HG02970 (cell line): ENCODE measurements at regions not wholly inside any gene's neighbourhood (a gene's known extent, or its start where the extent isn't known, plus 50 kb on each side); places are given as distances from the start of the nearest gene placed in this dataset.

ENCODE experiments used
- ATAC-seq: cut with Tn5 transposase; IDR thresholded peaks from one replicate; pipeline ENCODE4 v1.9.1; 2021; ENCODE audit warnings: mild to moderate bottlenecking, moderate library complexity, moderate number of reproducible peaks; ENCODE audit not compliant: unreplicated experiment, low FRiP score

DNA sequence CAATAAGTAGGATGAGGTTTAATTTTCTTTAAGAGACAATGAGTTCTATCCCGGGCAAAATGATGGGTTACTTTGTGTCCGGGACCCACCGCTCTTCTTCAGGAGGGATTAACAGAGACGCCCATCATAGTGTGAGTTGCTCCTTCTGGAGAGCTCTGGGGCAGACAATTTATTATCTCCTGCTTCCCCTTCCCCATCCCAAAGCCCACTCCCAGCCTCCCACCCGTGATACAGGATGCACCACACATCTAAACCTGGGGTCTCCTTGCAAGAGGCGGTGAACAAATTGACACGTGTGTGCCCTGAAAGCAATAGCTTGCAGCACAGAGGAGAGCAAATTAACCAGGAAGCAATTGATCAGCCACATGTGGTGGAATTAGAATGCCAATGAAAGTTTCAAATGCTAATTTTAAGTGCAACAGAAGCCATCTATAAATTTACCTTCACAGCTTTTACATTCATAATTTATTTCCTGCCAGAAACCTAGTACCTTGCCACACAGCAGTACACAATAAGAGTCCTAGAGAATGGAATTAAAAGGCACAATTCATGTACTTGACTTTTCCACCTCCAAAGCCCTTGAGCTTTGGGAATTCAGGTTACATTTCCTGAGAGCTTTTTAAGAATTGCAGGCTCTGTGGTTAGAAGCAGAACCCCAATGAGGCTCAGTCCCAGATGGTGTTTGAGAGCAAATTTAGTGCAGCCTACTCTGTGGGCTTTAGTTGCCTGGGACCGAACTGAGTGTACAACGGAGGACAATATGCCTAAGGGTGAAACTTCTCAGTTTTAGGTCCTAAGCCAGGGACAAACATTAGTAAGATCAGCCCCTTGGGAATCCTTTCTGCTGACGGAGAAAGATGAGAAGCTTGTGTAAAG, 399.6 kb downstream of the MED10 start:
- no peak for ATAC-seq

DNA sequence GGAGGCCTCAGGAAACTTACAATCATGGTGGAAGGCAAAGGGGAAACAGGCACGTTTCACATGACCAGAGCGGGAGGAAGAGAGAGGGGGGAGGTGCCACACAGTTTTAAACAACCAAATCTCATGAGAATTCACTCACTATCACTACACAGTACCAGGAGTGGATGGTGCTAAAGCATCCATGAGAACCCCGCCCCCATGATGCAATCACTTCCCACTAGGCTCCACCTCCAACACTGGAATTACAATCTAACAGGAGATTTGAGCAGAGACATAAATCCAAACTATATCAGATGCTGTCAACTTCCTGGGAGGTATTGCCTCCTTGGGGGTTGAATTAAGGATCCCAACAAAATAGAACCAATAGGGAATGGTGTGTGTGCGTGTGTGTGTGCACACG, 407.1 kb downstream of the MED10 start:
- no peak for ATAC-seq

DNA sequence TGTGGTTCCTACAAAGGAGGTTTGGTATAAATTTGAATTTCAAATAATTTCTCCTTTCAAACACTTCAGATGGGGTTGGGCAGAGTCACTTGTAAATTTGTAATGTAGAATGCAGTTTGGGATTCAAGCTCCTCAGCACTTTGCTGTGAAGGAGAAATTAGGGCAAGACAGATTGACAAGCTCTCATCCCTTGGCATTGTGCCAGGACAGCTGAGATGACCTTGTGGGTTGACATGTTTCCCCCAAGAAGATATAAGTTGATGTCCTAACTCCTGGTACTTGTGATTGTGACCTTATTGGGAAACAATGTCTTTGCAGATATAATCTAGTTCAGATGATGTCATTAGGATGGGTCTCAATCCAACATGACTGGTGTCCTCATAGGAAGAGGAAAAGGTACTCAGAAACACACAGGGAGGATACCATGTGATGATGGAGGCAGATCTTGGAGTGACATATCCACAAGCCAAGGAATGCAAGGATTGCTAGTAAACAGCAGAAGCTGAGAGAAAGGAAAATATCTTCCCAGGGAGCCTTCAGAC, 408.3 kb downstream of the MED10 start:
- no peak for ATAC-seq

DNA sequence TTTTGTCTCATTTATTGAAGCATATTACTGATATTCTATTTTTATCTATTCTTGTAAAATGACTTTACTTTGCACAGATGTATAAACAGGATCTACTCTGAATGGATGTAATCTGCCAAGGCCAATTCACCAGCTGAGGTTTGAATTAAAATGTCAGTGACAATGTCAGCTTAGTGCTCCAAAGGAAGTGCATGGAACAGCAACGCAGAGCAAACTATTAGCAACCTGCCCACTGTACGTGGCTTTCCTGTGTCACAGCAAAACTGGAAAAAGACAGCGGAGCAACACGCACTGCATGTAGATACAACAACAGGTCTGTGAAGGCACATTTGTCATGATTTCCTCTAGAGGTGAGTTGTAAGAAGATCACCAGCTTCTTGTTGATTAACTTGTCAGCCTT, 409.4 kb downstream of the MED10 start:
- ATAC-seq = no peak

DNA sequence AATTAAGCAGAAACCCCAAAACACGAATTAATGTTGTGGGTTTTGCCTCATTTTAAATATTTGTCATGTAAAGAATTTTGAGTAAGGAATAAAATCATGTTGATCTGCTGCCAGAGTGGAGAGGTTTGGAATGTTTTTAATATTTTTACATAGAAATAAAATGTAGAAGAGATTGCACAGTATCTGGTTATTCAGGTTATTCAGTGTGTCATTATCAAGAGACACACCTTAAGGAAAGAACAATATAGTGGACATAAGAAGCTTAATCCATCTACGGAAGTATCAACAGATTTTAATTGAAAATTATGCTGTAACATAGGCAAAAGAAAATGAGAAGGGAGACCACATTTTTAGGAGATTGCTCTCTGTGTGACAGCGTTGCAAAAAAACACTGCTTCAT, 410.4 kb downstream of the MED10 start:
- no peak for ATAC-seq

DNA sequence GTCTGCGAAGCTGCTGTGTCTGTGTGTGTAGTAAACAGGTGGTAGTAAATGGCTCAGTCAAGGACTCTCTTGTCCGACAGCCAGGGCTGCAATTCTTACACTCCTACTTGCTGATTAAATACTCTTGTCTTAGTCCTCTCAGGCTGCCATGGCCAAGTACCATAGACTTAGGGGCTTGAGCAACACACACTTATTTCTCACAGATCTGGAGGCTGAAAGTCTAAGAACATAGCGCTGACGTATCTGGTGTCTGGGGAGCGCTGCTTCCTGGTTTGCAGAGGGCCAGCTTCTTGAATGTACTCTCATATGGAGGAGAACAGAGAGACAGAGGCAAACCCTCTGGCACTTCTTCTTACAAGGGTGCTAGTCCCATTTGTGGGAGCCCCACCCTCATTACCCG, 411.0 kb downstream of the MED10 start:
- no peak for ATAC-seq

DNA sequence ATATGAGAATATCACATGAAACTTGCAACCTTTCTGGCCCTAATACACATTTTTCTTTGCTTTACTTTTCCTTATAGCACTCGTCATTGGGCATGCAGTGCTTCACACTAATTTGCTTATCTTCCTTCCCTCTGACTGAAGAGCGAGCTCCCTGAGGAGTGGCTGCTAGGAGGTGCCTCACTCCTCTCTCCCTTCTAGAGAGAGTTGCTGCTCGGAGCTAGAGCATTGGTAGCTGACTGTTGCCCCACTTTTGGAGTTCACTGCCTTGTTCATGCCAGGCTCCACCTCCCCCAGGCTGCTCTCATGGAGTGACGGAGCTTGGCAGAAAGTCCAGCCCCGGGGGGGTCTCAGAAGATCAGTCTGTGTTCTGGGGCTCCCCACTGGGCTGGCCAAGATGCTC, 413.2 kb downstream of the MED10 start:
- ATAC-seq = no peak

DNA sequence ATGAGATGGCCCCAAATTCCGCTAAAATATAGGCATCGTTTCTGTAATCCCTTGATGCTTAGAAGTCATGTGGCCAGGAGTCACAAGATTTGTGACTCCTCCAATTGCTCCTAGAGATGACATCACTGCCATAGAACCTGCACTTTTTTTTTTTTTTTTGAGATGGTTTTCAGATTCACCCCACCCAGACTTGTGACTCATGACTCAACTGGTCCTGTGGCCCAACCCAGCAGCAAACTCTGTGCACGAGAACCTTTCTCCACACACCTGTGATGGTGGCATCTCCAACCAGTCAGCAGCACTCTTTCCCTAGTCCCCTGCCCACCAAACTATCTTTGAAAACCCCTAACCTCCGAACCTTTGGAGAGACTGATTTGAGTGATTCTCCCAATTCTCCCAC, 414.0 kb downstream of the MED10 start:
- no peak for ATAC-seq

DNA sequence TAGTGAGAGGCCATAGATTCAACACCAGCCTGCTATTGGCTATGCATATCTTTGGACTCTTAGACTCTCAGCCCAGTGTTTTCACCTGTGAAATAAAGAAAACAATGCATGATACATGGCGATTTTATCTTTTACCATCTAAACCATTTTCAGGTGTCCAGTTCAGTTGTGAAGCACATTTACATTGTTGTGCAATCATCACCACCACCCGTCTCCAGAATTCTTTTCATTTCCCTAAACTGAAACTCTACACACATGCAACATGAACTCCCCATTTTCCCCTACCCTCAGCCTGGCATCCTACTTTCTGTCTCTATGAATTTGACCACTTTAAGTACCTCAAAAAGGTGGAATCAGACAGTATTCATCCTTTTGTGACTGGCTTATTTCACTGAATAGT, 420.6 kb downstream of the MED10 start:
- no peak for ATAC-seq

DNA sequence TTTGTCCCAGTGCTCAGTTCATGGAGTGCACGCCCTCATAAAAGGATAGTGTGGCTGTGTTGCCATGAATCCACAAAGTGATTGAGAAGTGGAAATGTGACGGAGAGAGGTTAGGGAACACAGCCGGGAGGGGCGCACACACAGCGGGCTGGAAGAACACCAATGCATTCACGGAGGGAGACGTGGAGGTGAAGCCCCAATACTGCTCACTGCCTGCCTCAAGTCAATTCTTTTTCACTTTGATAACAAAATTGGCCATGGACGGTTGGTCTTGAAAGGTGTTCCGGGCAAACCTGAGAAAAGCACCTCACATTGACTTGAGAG, 424.1 kb downstream of the MED10 start:
- no peak for ATAC-seq

DNA sequence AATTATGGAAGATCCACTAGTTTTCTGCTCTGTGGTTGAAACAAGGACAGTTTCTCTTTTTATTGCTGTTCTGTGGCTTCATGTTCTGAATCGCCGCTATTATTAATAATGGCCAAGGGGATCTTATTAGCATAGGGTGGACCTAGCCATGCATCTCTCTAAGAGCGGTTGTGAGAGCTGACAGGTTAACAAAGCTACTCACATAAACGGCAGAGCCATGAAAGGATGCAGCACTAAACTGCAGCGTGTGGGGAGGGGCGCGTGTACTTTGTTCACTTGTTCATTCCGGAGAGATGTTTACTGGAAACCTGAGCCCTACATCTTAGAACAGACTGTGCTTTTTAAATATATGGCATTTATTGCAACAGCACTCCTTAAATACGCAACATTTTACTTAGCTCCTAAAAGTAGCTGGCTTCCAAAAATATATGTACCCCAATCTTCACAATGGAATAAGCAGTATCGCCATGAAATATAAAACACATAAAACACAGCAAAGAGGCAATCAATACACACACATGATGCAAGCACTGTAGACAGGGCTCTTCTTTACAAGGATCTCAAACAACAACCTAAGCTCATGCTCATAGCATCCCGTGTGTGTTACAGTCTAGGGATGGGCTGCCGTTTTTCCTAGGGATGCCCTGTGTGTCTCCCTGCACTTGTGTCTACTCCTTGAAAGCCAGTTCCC, 424.6 kb downstream of the MED10 start:
- ATAC-seq = no peak

DNA sequence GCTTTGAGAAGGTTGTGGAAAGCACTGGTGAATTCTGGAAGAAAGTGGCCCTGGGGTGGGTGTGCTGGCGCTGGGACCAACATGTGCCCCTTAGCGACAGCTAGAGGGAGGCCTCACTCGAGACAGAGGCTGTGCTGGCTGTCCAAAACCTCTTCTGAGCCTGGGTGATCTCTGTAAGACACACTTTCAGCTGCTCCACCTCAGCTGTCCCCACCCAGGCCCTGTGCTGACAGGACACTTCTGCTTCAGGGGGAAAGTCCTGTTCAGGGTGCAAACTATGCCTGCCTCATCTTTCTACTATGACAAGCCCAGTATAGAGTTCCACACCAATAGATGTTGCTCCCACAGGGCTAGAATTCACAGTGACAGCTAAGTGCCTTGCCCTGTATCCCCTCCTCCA, 426.4 kb downstream of the MED10 start:
- no peak for ATAC-seq

DNA sequence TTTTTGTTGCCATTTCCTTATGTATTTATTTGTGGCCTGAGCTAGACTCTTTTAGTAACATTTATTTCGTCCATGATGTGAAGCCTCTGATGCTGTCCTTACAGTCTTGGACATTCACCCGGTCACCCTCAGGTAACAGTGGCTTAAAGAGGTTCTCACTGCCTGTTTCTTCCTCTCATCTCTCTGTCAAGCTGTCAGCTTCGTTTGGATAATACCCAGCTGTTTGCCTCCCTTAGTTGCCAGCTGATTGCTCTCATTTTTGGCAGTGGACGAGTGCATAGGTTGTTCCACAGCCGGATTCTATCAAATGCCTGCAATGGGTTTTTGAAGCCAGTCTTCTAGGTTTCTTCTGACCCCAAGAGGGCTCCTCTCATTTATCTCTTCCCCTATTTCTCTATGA, 427.7 kb downstream of the MED10 start:
- no peak for ATAC-seq

DNA sequence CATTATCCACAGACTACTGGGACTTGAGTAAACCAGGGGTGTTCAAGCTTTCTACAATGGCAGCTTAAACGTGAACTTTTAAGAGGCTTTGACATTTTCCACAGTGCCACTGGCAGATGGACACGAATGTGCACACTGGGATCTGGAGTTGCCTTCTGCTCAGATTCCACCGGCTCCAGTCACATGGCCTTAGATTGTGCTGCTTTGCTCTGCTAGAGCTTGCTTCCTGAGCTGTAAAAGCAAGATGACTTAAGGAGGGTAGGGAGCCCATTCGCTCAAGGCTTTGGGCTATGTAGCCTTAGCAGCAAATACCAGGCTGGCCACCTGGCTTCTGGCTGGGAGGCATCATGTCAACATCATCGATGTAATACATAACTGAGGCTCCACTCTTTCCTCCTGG, 436.9 kb downstream of the MED10 start:
- ATAC-seq = no peak

DNA sequence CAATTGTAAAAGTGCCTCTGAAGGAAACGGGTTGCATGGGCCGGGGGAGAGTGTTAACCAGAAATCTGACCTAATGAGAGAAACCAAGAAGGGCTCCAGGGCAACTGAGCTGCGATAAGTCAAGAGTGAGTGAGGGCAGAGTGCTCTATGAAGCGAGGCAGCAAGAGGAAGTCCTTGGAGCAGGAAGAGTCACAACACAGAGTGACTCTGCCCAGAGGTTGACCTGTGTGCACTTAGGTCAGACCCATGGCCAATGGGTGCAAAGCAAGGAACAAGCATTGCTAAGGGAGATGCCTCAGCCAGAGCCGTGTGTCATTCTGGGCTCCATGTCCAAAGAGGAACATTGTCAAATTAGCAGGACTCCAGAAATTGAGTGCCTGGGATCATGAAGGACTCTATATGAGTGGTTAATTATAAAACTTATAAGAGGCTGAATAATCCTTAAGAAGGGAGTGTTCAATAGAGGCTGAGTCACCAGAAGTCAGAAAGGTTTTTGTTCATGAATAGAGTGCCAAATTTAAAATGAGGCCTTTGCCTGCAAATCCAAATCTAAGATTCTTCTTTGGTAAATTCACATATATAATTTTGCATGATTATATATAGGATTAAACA, 438.5 kb downstream of the MED10 start:
- ATAC-seq = no peak

DNA sequence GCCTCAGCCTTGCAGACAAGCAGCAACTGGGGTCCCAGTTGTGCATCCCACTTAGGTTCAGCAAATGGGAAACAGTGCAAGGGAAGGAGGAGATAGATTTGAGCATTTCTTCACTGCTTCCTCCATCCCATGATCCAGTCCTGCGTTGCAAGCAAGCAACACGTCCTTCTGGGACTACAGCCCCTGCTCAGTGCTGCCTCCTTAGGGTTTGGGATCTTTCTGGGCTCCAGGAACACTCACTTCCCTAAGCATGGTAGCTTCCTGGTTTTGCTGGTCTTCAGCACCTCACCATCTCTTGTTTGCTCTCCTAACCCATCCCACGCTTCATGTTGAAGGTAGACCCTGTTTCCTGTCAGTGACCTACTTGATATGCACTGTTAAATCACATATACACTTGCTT, 444.7 kb downstream of the MED10 start:
- ATAC-seq = no peak

DNA sequence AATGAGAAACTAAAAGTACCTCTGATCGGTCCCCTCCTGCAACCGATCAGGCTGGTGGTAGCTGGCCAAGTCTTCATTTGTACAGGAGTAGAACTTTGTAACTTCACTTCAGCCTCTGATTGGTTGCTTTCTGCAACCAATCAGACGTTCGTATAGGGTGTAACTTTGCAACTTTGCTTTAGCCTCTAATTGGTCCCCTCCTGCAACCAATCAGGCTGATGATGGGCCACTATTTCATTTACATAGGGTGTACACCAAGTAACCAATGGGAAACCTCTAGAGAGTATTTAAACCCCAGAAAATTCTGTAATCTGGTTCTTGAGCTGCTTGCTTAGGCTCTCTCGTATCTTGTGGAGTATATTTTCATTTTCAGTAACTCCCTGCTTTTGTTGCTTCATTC, 445.5 kb downstream of the MED10 start:
- no peak for ATAC-seq

DNA sequence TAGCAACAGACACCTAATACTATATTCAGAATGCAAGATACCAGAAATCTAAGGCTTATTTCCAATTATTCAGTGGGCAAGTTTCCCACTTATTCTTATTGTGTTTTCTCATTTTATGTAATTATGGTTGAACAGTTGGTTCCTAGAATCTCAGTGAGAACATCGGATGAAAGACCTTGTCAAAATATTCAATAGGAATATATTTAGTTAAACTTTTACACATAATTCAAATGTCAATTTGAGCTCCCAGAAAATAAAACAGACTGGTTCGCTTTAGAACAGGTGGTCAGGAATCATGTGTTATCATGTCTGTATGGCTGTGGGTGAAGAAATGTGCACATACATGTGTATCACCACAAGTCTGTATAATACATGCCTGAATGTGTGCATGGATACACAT, 447.8 kb downstream of the MED10 start:
- ATAC-seq = no peak

DNA sequence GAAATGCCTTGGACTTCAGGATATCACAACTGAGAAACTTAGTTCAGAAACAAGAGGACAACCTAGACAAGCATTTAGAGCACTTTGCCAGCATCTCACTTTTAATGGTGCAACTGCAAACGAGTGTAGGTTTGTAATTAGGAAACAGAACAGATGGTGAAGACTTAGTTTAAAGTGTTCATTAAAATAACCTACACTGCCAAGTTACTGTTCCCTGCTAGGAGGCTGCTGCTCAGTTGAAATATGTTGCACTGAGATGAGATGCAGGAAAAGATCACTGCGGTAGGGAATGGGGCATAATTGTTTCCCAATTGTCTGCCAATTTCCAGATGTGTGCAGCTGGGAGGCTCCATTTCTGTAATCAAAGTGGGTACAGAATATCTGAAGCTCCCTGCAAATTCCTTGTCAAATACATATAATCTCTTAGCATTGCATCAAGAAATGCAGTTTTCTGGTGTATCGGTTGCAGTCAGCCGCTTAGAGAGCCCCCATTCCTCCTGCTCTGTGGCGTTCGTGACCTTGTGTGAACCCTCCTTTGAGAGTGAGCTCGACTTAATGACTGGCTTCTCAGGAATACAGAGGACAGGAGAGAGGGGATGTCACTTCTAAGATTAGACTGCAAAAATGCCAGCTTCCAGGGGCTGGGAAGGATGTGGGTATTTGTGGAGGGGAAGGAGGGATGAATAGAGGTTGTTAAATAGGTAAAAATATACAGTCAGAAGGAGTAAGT, 448.9 kb downstream of the MED10 start:
- ATAC-seq = no peak

DNA sequence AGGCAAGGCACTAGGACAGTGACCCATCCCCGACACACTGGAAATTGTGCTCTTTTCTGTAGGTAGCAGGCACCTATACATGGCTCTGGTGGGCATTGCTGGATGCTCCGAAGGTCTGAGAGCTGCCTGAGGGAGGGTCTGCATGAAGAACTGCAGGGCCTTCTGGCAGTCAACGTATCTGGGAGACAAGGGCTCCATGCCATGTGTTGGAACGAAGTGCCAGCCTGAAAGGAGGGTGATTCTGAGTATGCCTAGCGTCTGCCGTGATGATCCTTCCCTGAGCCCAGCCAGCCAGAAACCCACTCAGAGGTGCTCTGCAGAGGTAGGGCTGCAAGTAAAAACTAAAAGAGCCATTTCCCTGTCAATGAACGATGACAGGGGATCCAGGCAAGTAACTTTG, 453.2 kb downstream of the MED10 start:
- no peak for ATAC-seq

DNA sequence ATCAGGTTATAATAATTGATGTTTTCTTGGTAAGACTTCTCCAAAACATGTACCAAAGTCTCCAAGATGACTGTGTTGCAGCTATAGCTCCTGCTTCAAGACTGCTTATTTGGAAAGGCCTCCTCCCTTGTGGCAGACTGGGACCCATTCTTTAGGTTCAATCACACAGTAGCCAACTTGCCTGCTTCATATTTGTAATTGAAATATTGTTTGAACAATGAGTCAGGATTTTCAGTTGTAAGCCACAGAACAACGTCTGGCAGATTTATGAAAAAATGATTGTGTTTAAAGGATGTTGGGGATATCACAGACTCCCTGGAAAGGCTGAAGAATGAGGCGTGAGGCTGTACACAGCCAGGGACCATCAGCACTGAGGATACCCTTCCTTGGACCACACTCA, 458.9 kb downstream of the MED10 start:
- ATAC-seq = no peak
